PC-3 (cell line): ENCODE measurements at regions not wholly inside any gene's neighbourhood (a gene's known extent, or its start where the extent isn't known, plus 50 kb on each side); places are given as distances from the start of the nearest gene placed in this dataset.

Experiments used
- EZH2 ChIP-seq: fragments of 300-600 bp; sonication (generic); IDR thresholded peaks from one replicate; pipeline ENCODE4 v1.6.1; 2017; ENCODE audit warnings: antibody characterized with exemption, mild to moderate bottlenecking, low read length; ENCODE audit not compliant: unreplicated experiment
- EZH2phosphoT487 ChIP-seq: fragments of 300-600 bp; sonication (generic); IDR thresholded peaks from 2 replicates; pipeline ENCODE4 v1.6.1; 2018; ENCODE audit warnings: mild to moderate bottlenecking, antibody characterized with exemption, low read length, borderline replicate concordance
- TF ChIP-seq, protein P1 (sequence below): fragments of 300-600 bp; sonication (generic); conservative IDR thresholded peaks from 2 replicates; pipeline ENCODE4 v1.5.1; 2017; ENCODE audit warnings: antibody characterized with exemption, low read depth, mild to moderate bottlenecking, low read length

GRCh38 chr6:170193326-170193821, 97.5 kb downstream of the DLL1 start:
- TF ChIP-seq EZH2: no peak
- TF ChIP-seq, protein P1, sequence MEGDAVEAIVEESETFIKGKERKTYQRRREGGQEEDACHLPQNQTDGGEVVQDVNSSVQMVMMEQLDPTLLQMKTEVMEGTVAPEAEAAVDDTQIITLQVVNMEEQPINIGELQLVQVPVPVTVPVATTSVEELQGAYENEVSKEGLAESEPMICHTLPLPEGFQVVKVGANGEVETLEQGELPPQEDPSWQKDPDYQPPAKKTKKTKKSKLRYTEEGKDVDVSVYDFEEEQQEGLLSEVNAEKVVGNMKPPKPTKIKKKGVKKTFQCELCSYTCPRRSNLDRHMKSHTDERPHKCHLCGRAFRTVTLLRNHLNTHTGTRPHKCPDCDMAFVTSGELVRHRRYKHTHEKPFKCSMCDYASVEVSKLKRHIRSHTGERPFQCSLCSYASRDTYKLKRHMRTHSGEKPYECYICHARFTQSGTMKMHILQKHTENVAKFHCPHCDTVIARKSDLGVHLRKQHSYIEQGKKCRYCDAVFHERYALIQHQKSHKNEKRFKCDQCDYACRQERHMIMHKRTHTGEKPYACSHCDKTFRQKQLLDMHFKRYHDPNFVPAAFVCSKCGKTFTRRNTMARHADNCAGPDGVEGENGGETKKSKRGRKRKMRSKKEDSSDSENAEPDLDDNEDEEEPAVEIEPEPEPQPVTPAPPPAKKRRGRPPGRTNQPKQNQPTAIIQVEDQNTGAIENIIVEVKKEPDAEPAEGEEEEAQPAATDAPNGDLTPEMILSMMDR: no peak
- no peak for TF ChIP-seq EZH2phosphoT487
